ENCODE measurements at regions not wholly inside any gene's neighbourhood (a gene's known extent, or its start where the extent isn't known, plus 50 kb on each side); places are given as distances from the start of the nearest gene placed in this dataset.

DNA sequence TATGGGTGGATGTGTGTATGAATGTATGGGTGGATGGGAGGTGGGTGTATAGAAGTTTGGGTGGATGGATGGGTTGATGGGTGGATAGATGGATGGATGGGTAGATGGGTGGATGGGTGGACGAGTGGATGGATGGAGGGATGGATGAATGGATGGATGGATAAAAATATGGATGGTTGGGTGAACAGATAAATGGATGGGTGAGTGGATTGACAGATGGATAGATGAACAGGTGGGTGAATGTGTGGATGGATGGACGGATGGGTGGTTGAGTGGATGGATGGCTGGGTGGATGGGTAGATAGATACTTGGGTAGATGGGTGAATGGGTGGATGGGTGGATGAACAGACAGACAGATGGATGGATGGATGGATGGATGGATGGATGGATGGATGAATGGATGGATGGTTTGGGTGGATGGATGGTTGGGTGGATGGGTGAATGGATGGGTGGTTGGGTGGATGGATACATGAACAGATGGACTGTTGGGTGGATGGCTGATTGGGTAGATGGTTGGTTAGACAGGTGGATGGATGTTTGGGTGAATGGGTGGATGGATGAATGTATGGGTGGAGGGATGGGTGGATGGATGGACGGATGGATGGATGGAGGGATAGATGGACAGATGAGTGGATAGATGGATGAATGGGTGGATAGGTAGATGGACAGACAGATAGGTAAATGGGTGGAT is 166.8 kb downstream of the IRX2 start:
- TF ChIP-seq, protein P1, sequence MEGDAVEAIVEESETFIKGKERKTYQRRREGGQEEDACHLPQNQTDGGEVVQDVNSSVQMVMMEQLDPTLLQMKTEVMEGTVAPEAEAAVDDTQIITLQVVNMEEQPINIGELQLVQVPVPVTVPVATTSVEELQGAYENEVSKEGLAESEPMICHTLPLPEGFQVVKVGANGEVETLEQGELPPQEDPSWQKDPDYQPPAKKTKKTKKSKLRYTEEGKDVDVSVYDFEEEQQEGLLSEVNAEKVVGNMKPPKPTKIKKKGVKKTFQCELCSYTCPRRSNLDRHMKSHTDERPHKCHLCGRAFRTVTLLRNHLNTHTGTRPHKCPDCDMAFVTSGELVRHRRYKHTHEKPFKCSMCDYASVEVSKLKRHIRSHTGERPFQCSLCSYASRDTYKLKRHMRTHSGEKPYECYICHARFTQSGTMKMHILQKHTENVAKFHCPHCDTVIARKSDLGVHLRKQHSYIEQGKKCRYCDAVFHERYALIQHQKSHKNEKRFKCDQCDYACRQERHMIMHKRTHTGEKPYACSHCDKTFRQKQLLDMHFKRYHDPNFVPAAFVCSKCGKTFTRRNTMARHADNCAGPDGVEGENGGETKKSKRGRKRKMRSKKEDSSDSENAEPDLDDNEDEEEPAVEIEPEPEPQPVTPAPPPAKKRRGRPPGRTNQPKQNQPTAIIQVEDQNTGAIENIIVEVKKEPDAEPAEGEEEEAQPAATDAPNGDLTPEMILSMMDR (conservative IDR thresholded peaks at IDR 0.05; ENCODE audit: low read depth in 2 of 2): no peak
- TF ChIP-seq JUNB (IDR thresholded peaks at IDR 0.05; ENCODE audit: unreplicated experiment) (no peak), CREB1 (CRISPR knock-in tag; IDR thresholded peaks at IDR 0.05; ENCODE audit: low read depth) (no peak)

Data from GM23338 (cell line).